ENCODE measurements at regions not wholly inside any gene's neighbourhood (a gene's known extent, or its start where the extent isn't known, plus 50 kb on each side); places are given as distances from the start of the nearest gene placed in this dataset.
A peak's percentile ranks its signal among the peaks of the same experiment; 100 is the strongest.

DNA sequence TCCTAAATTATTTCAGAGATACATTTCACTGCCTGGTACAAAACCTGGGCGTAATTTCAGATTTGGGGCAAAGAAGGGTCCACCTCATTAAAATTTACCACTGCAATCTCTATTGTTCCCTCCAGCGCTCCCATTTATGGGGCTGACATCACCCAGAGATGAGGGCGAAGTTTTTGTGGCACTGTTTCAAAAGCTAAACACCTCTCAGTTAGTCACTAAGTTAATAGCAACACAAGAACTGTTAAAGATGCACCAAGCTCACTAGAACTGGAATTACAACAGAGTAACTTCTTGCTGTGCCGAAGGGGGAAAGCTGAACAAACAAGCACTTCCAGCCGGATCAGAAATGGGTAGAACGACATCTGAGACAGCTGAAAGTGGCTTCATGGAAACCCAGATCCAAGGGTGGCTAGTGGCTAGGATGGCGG is 179.4 kb downstream of the GATA3 start:
- DNase-seq = no peak

DNA sequence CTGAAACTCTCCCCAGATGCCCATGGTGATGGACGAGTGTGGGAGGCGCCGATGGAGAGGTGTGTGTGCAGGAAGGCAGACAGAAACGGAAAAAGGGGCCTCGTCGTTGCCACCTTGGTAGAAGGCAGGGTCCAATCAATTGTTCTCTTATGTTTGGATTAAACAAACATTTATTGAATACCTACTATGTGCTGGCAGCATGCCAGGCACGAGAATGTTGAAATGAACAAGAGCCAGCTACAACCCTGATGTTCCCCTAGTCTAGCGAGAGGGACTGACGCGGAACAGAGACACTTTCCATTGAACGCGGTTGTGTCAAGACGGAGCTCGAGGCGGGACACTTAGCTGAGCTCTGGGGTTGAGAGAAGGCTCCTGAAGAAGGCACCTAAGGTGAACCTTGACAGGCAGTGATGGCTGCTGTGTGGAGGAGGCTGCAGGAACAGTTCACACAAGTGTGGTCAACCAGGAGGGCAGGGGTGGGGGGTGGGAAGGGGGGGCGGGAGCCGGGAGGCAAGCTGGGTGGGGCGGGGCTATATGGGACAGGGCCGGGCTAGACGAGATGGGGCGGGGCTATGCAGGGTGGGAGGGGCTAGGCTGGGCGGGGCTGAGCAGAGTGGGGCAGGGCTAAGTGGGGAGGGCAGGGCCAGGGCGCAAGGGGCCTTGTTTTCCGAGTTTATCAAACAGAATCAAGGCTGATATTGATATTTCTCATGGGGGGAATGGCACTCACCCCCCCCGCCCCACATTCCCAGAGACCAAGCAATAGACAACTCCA is 181.0 kb downstream of the GATA3 start:
- DNase-seq = no peak

DNA sequence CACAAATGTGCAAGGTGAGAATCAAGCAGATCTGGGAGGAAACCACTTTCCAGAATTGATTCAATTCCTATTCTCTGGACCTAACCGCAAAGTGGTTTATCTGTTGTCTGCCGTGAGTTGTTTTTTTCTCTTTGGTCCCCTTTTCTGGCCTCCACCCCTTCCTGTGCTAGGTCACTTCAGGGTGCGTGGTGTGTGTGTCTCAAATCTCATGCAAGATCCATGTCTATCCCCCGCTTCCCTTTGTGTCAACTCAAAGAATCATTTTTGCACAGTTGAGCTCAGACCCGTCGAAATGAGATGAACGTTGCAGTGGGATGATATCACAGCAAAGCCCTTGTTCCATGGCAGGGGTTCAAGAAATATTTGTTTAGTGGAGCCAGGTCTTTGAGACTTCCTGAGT is 184.5 kb downstream of the GATA3 start:
- peak; percentile 89 for DNase-seq

DNA sequence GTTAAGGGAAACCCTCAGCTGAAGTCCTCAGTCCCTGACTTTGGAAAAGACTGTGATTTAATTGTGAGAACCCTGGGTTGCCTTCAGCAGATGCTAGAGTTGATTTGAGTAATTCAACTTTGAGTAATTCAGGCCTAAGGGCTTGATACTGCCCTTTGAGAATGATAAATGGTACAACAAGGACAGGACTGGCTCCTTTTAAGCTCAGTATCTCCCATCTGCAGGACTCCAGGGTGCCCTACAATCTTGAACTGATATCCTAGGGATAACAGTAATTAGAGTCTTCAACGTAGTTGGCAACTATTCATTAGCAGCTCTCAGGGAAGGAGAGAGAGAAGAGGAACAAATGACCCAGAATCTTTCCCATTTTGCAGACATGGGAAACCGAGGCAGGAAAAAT is 186.4 kb downstream of the GATA3 start:
- no peak for DNase-seq

DNA sequence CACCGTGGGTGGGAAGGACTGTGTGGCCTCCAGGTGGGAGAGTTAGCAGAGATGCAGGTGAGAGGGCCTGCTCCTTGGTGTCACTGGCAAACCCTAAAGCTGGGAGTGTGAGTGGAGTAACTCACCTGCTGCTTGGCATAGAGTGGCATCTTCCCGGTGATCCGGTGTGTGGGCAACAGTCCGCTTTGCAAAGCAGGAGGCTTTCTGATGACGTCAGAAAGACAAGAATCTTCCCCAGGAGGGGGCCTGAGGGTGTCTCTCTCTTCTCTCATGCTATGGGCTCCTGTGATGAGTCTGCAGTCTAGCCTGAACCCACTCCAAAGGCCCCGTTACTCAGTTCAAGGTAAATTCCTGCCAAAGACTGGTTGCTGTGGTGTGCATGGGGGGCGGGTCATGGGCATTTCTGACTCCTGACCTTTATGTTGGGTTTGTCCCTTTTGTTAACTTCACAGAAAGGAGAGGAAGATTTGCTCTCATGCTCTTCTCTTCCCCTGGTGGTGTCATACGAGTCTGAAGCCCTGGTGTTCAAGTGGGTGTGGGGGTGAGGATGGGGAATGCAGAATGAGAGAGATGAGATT is 187.9 kb downstream of the GATA3 start:
- DNase-seq = peak; percentile 33

DNA sequence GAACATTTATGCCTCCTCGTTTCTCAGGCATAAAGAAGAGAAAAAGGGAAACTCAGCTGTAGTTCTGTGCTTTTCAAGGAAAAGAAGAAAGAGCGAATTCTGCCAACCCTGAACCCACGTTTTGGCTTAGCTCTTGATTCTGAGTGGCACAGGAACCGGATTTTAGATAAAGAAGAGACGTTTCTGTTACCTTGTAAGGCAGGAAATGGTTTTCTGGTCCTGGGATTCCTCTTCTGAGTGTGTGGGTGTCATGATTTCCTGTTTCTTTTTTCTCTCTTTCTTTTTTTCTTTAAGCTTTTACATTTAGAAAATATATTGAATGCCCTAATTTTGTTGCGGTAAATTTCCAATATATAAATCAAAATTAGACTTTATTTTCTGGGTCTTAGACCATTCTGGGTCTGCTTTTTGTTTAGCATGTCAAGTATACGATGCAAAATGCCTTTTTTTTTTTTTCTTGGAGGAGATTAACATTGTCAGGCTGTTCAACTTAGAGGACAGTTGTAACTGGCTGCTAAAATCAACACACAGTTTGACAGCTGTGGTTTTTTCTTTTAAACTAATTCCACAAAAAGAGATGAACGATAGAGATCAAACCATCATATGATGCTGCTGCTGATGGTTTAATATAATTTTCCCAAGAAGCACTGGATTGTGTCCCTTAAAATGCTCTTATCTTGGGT is 190.8 kb downstream of the GATA3 start:
- peak; percentile 80 for DNase-seq

DNA sequence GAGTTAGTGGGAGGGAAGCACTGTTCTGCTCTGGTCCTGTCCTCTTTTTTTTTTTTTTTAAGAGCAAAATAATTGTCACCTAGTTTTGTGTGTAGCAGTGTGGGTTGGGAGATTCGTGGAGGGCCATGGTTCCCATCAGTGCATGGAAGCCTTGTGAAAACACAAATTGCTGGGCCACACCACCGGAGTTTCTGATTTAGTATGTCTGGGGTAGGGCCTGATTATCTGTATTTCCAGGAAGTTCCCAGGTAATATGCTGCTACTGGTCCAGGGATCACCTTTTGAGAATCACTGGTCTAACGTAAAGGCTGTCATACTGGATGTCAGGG is 191.3 kb downstream of the GATA3 start:
- peak; percentile 58 for DNase-seq

DNA sequence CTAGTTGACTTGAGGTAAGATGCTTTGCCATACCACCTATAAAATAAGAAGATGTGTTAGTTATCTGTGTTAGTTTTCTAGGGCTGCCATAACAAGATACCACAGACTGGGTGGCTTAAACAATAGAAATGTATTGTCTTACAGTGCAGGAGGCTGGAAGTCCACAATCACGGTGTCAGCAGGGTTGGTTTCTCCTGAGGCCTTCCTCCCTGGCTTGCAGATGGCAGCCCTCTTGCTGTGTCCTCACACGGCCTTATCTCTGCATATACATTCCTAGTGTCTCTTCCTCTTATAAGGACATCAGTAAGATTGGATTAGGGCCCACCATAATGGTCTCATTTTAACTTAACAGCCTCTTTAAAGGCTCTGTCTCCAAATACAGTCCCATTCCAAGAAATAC is 192.1 kb downstream of the GATA3 start:
- no peak for DNase-seq

DNA sequence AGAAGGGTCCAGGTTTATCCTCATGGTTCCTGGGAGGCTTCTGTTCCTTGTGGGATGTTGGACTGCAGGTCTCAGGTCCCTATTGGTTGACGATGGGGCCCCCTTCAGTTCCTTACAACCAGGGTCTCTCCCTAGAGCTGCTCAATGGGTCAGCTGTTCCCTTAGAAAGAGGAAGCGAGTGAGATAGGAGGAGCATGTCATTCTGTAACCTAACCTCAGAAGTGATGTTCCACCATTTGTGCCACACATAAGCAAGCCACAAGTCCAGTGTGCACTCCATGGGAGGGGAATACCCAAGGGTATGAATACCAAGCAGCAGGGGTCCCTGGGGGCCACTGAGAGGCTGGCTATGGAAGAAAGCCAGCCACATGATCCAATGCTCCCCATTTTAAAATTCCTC is 192.7 kb downstream of the GATA3 start:
- DNase-seq = no peak

DNA sequence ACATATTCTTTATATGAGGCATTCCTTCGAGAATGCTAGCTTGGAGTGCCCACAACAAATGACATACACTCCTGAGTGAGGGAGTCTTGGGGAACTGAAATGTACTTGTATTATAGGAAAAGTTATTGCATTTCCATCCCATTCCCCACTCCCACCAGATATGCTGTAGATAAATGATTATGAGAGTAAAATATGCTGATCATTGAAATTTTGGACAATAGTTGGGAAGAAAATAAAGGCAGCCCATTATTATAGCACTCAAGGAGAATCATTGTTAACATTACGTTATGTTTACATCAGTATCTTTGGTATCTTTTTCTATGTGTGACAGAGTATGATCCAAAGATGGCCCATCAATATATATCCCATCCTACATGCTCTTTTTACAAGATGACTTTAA is 194.4 kb downstream of the GATA3 start:
- no peak for DNase-seq

DNA sequence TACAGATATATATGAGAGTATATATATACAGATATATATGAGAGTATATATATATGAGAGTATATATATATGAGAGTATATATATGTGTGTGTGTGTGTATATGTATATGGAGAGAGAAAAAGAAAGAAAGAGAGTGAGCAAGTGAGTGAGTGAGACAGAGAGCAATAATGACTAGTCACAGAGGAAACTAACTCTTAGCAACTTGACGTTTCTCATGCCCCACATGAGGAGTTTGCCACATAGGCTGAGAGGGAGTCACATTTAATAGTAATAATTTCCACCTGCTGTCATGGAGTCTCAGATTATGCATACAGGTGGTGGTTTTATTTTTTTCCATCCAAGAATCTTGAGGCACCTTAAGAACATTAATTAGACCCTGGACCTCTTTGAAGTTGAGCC is 199.9 kb downstream of the GATA3 start:
- peak; percentile 74 for DNase-seq

DNA sequence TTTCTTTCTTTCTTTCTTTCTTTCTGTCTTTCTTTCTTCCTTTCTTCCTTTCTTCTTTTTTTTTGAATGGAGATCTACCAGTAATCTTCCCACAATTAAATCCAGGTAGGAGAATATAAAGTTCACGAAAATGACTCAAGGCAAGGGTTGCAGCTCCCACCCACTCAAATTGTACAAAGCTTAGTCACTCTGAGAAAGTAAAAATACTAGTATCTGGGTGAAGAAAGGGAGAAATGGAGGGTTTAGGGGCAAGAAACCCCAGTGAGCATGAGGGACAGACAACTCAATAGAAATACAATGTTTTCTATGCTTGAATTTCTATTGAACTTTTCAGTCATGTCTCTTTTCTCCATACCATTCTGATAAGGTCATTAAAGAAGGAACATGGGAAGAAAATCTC is 200.8 kb downstream of the GATA3 start:
- no peak for DNase-seq

DNA sequence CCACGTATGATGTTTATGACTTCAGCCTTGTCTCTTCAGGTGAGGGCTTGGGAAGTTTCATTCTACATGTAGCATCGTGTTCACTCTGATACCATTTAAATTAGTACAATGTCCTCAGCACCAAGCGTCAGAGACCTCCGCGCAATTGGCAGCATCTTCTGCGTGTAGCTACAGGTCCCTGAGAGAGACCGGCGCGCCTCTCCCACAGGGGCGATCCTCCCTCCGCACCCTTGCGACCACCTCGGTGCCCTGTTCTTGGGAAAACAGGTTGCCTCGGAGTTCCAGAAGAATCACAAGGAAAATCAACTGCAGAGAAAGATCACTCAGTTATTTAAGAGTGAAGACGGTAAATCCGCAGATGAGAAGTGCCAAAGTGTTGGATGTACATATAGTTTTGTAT is 206.2 kb downstream of the GATA3 start:
- no peak for DNase-seq

DNA sequence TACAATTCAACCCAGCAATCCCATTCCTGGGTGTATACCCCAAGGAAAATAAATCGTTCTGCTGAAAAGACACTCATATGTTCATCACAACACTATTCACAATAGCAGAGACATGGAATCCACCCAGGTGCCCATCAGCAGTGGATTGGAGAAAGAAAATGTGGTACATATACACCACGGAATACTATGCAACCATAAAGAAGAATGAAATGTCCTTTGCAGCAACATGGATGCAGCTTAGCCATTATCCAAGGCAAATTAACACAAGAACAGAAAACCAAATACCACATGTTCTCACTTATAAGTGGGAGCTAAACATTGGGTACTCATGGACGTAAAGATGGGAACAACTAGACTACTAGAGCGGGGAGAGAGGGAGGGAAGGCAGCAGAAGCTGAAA is 207.8 kb downstream of the GATA3 start:
- no peak for DNase-seq

DNA sequence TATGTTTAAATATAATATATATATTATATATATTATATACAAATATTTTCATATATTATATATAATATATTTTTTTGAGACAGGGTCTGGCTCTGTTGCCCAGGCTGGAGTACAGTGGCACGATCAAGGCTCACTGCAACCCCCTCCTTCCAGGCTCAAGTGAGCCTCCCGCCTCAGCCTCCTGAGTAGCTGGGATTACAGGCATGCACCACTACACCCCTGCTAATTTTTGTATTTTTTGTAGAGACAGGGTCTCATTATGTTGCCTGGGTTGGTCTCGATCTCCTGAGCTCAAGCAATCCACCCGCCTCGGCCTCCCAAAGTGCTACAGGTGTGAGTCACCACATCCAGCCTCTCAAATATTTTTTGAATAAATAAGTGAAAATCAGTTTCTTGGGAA is 215.5 kb downstream of the GATA3 start:
- no peak for DNase-seq

DNA sequence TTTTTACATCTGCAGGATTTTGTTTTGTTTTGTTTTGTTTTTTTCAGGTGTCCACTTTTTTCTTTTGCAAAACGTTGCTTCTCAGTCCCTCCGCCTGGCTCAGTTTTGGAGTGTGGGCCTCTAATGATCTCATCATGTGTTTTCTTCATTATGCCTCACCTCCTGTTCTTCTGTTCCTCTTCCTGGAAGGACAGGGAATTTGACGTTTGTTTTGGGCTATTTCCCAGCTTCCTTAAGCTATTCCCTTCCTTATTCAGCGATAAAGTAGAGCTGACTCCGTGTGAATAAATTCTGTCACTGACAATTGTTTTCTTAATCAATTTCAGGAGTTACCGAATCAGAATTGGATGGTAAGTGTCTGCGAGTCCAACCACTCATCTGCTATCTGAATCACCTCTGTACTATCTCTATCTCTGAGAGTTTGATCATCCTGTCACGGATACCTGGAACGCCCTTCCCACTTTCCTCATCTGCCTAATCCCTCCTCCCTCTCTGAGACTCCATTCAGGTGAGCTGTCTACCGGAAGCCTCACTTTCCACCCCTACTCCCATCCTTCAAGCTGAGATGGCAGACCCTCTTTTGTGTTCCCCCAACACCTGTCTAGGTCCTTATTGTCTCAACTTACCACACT is 218.4 kb downstream of the GATA3 start:
- no peak for DNase-seq

DNA sequence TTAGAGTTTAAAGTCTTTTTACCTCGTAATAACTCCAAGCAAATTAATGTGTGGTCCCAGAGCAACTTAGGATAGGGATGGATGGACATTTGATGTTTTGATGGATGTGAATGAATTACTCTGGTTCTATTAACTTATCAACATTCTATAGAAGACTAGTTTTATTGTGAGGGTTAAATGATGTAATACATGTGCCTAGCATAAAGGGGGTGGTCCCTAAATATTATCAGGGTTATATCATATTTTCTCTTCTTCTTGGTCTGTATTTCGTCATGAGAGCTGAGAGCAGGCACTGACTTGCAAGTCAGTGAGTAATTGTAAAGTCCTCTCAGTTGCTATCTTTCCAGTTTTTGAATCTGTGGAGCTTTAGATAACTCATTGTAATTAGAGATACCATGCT is 219.3 kb downstream of the GATA3 start:
- DNase-seq = no peak

DNA sequence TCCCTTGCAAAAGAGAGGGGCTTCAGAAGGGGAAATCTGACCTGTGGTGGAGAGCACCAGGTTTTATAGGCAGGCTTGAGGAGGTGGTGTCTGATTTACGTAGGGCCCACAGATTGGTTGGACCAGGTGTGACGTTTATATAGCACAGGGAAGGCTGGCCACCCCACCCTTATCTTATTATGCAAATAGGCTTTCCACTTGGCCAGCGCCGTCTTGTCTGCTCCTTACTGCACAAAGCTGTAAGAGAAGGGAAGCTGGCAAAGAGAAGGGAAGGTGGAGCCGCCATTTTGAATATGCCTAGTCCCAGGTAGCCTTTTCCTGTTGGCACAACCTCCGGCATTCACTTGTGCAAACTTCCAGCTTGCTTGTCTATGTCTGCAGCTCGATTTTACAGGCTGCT is 221.4 kb downstream of the GATA3 start:
- no peak for DNase-seq

DNA sequence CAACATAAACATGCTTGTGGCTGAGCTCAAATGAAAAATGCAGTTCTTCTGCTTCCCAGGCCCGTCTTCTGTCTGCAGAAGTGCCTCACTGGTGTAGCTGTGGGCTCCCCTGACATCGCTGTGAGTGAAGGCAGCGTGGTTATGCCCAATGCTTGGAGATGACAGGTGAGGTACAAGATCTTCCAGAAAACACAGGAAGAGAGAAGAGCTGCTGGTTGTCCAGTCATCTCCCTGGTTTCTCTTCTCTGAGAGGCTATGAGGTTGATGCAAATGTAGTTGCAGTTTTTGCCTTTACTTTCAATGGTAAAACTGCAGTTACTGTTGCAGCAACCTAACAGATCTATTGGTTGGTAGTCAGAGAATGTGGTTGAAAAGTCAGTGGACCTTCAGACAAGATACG is 223.6 kb downstream of the GATA3 start:
- DNase-seq = peak; percentile 43

DNA sequence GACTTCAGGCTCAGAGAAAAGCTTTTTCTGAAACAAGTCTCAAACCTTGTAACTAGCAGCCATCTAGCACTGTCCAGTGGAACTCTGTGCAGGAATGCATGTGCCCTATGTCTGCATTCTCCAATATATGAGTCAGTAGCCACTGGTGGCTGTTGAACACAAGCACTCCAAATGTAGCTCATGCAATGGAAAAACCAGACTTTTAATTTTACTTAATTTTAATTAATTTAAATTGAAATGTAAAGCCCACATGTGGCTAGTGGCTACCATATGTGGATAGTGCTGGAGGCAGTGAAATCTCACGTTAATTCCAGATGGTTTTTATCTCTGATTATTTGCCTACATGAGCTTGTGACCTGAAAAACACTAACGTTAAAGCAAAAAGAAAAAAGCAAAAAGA is 225.1 kb downstream of the GATA3 start:
- no peak for DNase-seq

DNA sequence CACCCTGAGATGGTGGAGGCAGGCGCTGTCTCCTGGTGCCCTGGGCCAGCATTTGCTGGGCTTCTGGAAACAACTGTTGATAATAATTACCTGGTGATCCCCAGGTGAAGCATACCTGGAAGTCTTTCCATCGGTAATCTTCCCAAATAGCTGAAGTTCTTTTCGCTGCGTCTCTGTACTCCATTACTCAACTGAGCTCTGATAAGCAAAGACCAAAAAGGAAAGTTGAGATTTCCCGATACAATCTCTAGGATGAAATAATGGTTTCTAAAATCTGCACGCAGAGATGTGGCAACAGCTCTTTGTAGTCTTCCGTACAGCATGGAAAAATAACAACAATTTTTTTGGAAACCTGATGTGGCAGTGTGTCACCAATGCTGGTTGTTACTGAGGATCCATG is 226.5 kb downstream of the GATA3 start:
- DNase-seq = no peak

DNA sequence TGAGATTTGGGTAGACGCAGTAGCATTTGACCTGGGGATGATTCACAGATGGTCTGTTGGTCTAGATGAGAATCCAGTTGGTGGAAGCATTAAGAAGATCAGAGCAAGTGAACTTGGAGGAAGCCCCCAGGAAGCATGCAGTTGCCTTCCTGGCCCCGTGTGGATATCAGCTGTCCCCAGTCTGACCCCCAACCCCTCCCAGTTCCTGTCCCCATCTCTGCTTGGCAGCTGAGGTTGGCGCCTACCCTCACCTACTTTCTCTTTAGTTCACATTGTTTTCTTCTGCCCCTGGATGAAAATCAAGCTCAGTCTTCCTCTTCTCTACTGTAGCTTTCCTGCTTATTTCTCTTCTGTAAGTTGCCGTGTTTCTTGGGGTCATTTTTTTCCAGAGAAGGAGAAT is 227.9 kb downstream of the GATA3 start:
- no peak for DNase-seq

DNA sequence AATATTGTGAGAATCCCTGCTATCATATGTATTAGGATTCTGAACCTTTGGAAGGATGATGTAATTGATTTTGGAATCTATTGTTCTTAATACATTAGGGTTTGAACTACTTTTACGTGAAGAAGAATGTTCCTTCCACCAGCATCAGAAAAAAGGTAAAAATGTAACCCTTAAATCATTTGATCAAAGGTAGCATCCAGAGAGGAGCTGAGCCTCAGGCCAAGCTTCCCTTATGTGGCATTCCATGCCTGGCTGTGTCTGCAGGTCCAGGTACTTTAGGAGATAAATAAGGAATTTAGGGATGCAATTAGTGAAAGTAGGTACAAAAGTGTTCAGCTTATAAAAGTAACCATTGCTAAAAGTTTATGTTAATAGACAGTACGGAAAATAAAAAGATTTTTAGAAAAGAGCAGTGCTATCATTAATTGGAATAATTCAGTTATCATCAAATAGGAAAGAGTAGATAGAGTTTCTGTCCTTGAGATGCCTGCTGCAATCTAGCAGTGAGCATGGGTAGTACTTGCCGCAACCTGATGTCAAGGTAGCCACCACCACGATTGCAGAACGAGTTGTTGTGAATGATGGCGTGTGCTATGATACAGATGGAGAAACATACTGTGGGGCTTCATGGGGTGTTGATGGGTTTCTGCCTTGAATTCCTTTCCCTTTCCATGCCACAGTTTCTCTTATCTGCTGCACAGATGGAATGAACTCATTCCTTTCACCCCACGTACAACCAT is 228.8 kb downstream of the GATA3 start:
- DNase-seq = no peak
